SK-N-DZ (cell line): ENCODE measurements at regions not wholly inside any gene's neighbourhood (a gene's known extent, or its start where the extent isn't known, plus 50 kb on each side); places are given as distances from the start of the nearest gene placed in this dataset.
"Not testable (repeated sequence)": the region's sequence is repeated elsewhere in the genome, so short reads cannot be mapped to it uniquely, and the experiment has no call there.

Experiments
- DNase-seq: peaks from one replicate; pipeline ENCODE4 v3.0.0-alpha.2; 2015; ENCODE audit warnings: low spot score
- small RNA-seq, 2 experiments: library from RNA; depleted of rRNA; stranded (forward); fragments of <200 nt; gene quantifications; one replicate each; pipeline ENCODE3, GENCODE V24; 2014

GRCh38 chrX:22788221-22788620, 211.5 kb upstream of the DDX53 start:
- DNase-seq: no peak

- no peak for DNase-seq
These were observed 204.1 kb upstream of the DDX53 start for GRCh38 chrX:22795671-22796070.

- no peak for DNase-seq
These were observed 199.4 kb upstream of the DDX53 start for GRCh38 chrX:22800360-22800759.

GRCh38 chrX:22800806-22801205, 199.0 kb upstream of the DDX53 start:
- DNase-seq: no peak

- DNase-seq: no peak
These were observed 196.4 kb upstream of the DDX53 start for GRCh38 chrX:22803353-22803752.

- no peak for DNase-seq
These were observed 188.9 kb upstream of the DDX53 start for GRCh38 chrX:22810876-22811275.

- DNase-seq: no peak
These were observed 181.7 kb upstream of the DDX53 start for GRCh38 chrX:22818061-22818460.

GRCh38 chrX:22855693-22856092, 144.1 kb upstream of the DDX53 start:
- DNase-seq: no peak

GRCh38 chrX:22859642-22860041, 140.1 kb upstream of the DDX53 start:
- no peak for DNase-seq

- not testable (repeated sequence) for DNase-seq
These were observed 133.0 kb upstream of the DDX53 start for GRCh38 chrX:22866801-22867200.

GRCh38 chrX:22882543-22882942, 117.2 kb upstream of the DDX53 start:
- DNase-seq: no peak

GRCh38 chrX:22889819-22890218, 109.9 kb upstream of the DDX53 start:
- no peak for DNase-seq

- DNase-seq: no peak
These were observed 87.1 kb upstream of the DDX53 start for GRCh38 chrX:22912616-22913015.

- no peak for DNase-seq
These were observed 76.8 kb upstream of the DDX53 start for GRCh38 chrX:22922961-22923360.

- no peak for DNase-seq
These were observed 65.1 kb upstream of the DDX53 start for GRCh38 chrX:22934640-22935039.

GRCh38 chrX:22944945-22945344, 54.8 kb upstream of the DDX53 start:
- DNase-seq: no peak

Small RNA genes in the stretch of these regions (small RNA-seq; reads per million reads assigned to genes)
- gene RNU6-266P: 0 reads per million in 2 experiments
